ENCODE measurements at regions not wholly inside any gene's neighbourhood (a gene's known extent, or its start where the extent isn't known, plus 50 kb on each side); places are given as distances from the start of the nearest gene placed in this dataset.
"Not testable (repeated sequence)": the region's sequence is repeated elsewhere in the genome, so short reads cannot be mapped to it uniquely, and the experiment has no call there.

DNA sequence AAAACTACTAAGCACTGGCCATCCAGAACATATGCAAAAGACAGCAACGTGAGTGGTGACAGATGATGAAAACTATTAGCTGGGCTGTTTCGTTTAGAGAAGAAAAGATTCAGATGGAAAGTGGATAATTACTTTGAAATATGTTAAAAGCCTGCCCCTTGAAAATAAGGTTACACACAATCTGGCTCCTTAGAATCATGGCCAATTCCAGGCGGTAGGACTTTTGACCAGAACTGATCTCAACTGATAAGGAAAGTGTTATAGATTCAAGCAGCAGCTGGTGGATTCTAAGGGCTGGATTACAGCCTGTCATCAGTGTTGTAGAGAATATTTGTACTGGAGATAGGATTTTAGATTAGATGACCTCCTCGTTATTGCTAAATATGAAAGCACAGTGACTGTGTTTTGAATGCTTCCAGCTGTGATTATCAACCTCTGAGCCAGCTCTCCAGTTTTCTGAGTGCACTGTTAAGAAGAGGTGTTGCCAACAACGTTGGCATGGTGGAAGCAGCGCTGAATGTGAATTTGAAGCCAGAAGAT is 75.1 kb downstream of the KBTBD2 start:
- intact Hi-C loops (cut with DNase I); H3K27me3 ChIP-seq; DNase-seq; H3K4me3 ChIP-seq; H3K36me3 ChIP-seq; H3K4me1 ChIP-seq (ENCODE audit: insufficient read depth); H3K9me3 ChIP-seq; H3K27ac ChIP-seq: not testable (repeated sequence)
- WGBS, 3 donors, result 36 to 56% (median 50%) methylated on average over 6 of the region's 6 CpGs

DNA sequence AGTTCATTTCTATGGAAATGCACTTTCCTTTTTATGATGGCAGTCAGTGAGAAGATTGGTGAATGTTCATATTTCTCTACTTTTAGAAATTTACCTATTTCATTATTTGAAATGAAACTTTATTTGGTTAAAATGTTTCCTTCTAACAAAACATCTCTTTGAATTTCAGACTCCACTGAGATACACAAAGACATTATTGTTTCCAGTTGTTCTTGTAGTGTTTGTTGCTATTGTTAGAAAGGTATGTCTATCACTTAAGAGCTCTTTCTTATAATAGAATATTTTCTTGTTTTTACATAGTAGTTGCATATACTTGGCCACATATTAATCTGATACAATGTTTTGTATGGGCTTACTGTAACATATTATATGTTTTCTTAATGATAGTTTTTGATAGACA is 76.8 kb downstream of the KBTBD2 start:
- H3K4me3 ChIP-seq; DNase-seq; H3K27me3 ChIP-seq; H3K27ac ChIP-seq; H3K4me1 ChIP-seq (ENCODE audit: insufficient read depth); H3K9me3 ChIP-seq; H3K36me3 ChIP-seq; intact Hi-C loops (cut with DNase I): not testable (repeated sequence)

DNA sequence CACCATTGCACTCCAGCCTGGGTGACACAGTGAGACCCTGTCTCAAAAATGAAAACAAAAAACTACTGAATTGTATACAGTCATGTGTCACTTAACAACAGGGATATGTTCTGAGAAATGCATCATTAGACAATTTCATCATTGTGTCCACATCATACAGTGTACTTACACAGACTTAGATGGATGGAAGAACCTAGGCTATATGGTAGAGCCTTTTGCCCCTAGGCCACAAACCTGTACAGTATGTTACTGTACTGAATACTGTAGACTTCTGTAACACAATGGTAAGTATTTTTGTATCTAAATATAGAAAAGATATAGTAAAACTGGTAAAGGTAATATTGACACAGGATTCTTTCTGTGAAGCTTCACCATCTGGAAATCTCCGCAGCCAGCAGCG is 81.7 kb downstream of the KBTBD2 start:
- Histone ChIP-seq H3K4me1 (ENCODE audit: insufficient read depth) (no peaks in the 10 kb centered on the region), H3K9me3 (no peaks in the 10 kb centered on the region), H3K27ac (no peak overlapping the region), H3K36me3 (no peaks in the 10 kb centered on the region), H3K4me3 (no peak overlapping the region), H3K27me3 (no peaks in the 10 kb centered on the region)
- TF ChIP-seq POLR2A (IDR thresholded peaks at IDR 0.05) (no peak), EP300 (IDR thresholded peaks at IDR 0.05) (no peak)
- TF ChIP-seq, protein P1, sequence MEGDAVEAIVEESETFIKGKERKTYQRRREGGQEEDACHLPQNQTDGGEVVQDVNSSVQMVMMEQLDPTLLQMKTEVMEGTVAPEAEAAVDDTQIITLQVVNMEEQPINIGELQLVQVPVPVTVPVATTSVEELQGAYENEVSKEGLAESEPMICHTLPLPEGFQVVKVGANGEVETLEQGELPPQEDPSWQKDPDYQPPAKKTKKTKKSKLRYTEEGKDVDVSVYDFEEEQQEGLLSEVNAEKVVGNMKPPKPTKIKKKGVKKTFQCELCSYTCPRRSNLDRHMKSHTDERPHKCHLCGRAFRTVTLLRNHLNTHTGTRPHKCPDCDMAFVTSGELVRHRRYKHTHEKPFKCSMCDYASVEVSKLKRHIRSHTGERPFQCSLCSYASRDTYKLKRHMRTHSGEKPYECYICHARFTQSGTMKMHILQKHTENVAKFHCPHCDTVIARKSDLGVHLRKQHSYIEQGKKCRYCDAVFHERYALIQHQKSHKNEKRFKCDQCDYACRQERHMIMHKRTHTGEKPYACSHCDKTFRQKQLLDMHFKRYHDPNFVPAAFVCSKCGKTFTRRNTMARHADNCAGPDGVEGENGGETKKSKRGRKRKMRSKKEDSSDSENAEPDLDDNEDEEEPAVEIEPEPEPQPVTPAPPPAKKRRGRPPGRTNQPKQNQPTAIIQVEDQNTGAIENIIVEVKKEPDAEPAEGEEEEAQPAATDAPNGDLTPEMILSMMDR (IDR thresholded peaks at IDR 0.05), result no peak
- DNase-seq, result no peak
- 79 to 100% (median 98%) methylated on average over 2 of the region's 2 CpGs for WGBS, 3 donors
- intact Hi-C loops (cut with DNase I), result no loop called here

DNA sequence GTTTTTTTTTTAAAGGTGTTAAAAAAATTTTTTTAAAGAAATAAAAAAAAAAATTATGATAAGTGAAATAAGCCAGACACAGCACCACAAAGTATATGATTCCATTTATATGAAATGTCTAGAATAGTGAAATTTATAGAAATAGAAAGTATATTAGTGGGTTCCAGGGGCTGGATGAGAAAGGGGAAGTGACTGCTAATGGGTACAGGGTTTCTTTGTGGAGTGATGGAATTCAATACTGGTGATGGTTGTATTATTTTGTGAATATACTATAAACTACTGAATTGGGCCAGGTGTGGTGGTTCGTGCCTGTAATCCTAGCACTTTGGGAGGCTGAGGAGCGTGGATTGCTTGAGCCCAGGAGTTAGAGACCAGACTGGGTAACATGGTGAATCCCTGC is 82.2 kb downstream of the KBTBD2 start:
- no peak overlapping the region for H3K4me3 ChIP-seq
- 95 to 98% (median 97%) methylated on average over 2 of the region's 2 CpGs for WGBS, 3 donors
- H3K36me3 ChIP-seq, result no peaks in the 10 kb centered on the region
- no peak overlapping the region for H3K27ac ChIP-seq
- no peaks in the 10 kb centered on the region for H3K9me3 ChIP-seq
- intact Hi-C loops (cut with DNase I), result no loop called here
- DNase-seq, result no peak
- H3K27me3 ChIP-seq, result no peaks in the 10 kb centered on the region
- TF ChIP-seq, protein P1 (IDR thresholded peaks at IDR 0.05), result no peak
- TF ChIP-seq EP300 (IDR thresholded peaks at IDR 0.05), result no peak
- TF ChIP-seq POLR2A (IDR thresholded peaks at IDR 0.05), result no peak
- no peaks in the 10 kb centered on the region for H3K4me1 ChIP-seq (ENCODE audit: insufficient read depth)

DNA sequence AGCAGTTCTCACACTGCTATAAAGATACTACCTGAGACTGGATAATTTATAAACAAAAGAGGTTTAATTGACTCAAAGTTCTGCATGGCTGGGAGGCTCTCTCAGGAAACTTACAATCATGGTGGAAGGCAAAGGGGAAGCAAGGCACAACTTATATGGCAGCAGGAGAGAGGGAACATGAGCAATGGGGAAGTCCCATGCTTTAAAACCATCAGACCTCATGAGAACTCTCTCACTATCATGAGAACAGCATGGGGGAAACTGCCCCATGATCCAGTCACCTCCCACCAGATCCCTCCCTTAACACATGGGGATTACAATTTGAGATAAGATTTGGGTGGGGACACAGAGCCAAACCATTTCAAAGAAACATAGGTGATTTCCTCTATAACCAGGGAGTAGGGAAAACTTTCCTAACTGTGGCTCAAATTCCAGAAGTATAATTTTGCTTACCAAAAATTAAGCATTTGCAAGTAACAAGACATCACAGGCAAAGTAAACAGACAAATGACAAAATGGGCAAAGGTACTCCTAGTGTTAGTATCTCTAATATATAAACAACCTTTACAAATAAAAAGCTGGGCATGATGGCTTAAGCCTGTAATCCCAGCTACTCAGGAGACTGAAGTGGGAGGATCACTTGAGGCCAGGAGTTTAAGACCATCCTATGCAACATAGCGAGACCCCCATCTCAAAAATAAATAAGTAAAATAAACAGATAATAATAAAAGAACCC is 88.0 kb downstream of the KBTBD2 start:
- intact Hi-C loops (cut with DNase I), result no loop called here

More for the DNA sequence above, 88.0 kb downstream of the KBTBD2 start:
- no peak for DNase-seq
- no peak for TF ChIP-seq POLR2A (IDR thresholded peaks at IDR 0.05)
- TF ChIP-seq, protein P1 (IDR thresholded peaks at IDR 0.05), result no peak
- no peak for TF ChIP-seq EP300 (IDR thresholded peaks at IDR 0.05)
- Histone ChIP-seq H3K27me3 (no peaks in the 10 kb centered on the region), H3K36me3 (no peaks in the 10 kb centered on the region), H3K4me3 (no peak overlapping the region), H3K9me3 (no peaks in the 10 kb centered on the region), H3K4me1 (ENCODE audit: insufficient read depth) (no peaks in the 10 kb centered on the region), H3K27ac (no peak overlapping the region)
- 95 to 97% (median 96%) methylated on average over 1 of the region's 1 CpG for WGBS, 3 donors
